Brain microvascular endothelial cell (primary cell): ENCODE measurements at regions not wholly inside any gene's neighbourhood (a gene's known extent, or its start where the extent isn't known, plus 50 kb on each side); places are given as distances from the start of the nearest gene placed in this dataset.

Experiments
- DNase-seq: peaks from one replicate; pipeline ENCODE4 v3.0.0-alpha.2; 2020
- H3K27ac ChIP-seq: fragments of 250-450 bp; sonication (Bioruptor Pico); 2 replicates; pipeline ENCODE4 v1.5.1; 2020; ENCODE audit warnings: mild to moderate bottlenecking, moderate library complexity
- H3K27me3 ChIP-seq: fragments of 250-450 bp; sonication (Bioruptor Pico); replicated peaks from 2 replicates; pipeline ENCODE4 v1.5.1; 2020; ENCODE audit warnings: mild to moderate bottlenecking
- H3K36me3 ChIP-seq: fragments of 250-450 bp; sonication (Bioruptor Pico); replicated peaks from 2 replicates; pipeline ENCODE4 v1.5.1; 2020; ENCODE audit warnings: mild to moderate bottlenecking
- H3K4me3 ChIP-seq: 2 replicates; pipeline ENCODE4 v1.5.1; 2011; ENCODE audit warnings: low read depth, mild to moderate bottlenecking, control low read depth, low read length, moderate library complexity
- CTCF ChIP-seq: IDR thresholded peaks from 2 replicates; pipeline ENCODE4 v1.5.1; 2011; ENCODE audit warnings: low read depth, mild to moderate bottlenecking, moderate library complexity, low read length, control low read depth, inconsistent platforms; ENCODE audit errors: missing control alignments
- in situ Hi-C: cut with HindIII; loops from 2 replicates; pipeline ENCODE4 v1.10.0; 2017; ENCODE audit warnings: low sequenced_read_pairs, low pct_ligation_motif_present

- Histone ChIP-seq H3K27ac (no peak overlapping the region), H3K36me3 (no peaks in the 10 kb centered on the region), H3K27me3 (peaks cover 16% of the 10 kb centered on the region), H3K4me3 (no peak overlapping the region)
- DNase-seq, result no peak
- in situ Hi-C loops, result no loop called here
- no peak for TF ChIP-seq CTCF
Observed at GRCh38 chr9:134230092-134230941, 66.0 kb upstream of the RNU6ATAC start.

DNA sequence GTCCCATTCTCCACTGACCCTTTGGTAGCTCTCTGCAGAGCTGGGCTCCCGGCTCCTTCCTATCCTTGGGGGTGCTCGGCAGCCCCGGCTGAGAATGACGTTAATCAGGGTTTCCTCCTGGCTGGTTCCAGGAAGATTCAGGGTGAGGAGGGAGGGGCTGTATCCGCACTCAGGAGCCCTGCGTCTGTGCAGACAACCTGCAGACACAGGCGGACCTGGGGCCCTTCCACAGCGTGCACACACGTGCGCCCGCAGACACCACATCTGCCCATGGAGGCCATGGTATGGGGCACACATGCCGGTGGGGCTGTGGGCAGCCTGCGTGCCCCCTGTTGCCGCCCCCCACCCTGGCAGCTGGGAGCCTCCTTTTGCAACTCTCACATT is 66.6 kb upstream of the RNU6ATAC start:
- H3K4me3 ChIP-seq, result no peak overlapping the region
- H3K36me3 ChIP-seq, result no peaks in the 10 kb centered on the region
- DNase-seq, result no peak
- no peak overlapping the region for H3K27ac ChIP-seq
- in situ Hi-C loops, result no loop called here
- peaks cover 14% of the 10 kb centered on the region for H3K27me3 ChIP-seq
- no peak for TF ChIP-seq CTCF

DNA sequence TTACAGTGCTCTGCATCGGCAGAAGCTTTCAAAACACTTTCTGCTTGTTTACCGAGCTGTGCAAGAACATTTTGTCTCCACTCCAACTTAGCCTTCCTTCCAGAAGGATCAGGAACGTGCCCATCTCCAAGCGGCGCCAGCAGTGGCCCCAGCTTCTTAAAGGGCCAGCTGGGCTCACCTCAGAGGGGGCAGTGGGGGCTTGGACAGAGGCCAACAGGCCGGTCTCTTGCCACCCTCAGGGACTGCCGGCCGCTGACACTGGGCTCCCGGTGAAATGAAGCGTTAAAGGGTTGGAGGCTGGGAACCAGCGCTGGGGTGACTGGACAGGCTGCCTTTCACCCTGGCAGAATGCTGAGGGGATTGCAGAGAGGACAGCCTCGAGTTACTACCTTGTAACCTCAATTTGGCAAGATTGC is 67.0 kb upstream of the RNU6ATAC start:
- no peak for DNase-seq
- H3K27ac ChIP-seq, result no peak overlapping the region
- no peak for TF ChIP-seq CTCF
- H3K4me3 ChIP-seq, result no peak overlapping the region
- H3K36me3 ChIP-seq, result no peaks in the 10 kb centered on the region
- in situ Hi-C loops, result no loop called here
- H3K27me3 ChIP-seq, result peaks cover 12% of the 10 kb centered on the region

GRCh38 chr9:134231767-134232166 is 67.4 kb upstream of the RNU6ATAC start:
- Histone ChIP-seq H3K4me3 (no peak overlapping the region), H3K27ac (no peak overlapping the region), H3K27me3 (peaks cover 8% of the 10 kb centered on the region), H3K36me3 (no peaks in the 10 kb centered on the region)
- no peak for TF ChIP-seq CTCF
- in situ Hi-C loops, result no loop called here
- DNase-seq, result no peak

- Histone ChIP-seq H3K4me3 (no peak overlapping the region), H3K27ac (no peak overlapping the region), H3K36me3 (no peaks in the 10 kb centered on the region), H3K27me3 (peaks cover under 1% of the 10 kb centered on the region)
- TF ChIP-seq CTCF, result no peak
- in situ Hi-C loops, result no loop called here
- DNase-seq, result no peak
Observed at GRCh38 chr9:134233022-134233421, 68.7 kb upstream of the RNU6ATAC start.

GRCh38 chr9:134234001-134234660 is 69.8 kb upstream of the RNU6ATAC start:
- H3K27ac ChIP-seq, result no peak overlapping the region
- no peaks in the 10 kb centered on the region for H3K36me3 ChIP-seq
- no peaks in the 10 kb centered on the region for H3K27me3 ChIP-seq
- TF ChIP-seq CTCF, result no peak
- DNase-seq, result no peak
- H3K4me3 ChIP-seq, result no peak overlapping the region
- in situ Hi-C loops, result no loop called here
